Retinal pigment epithelial cell (primary cell): ENCODE measurements at regions not wholly inside any gene's neighbourhood (a gene's known extent, or its start where the extent isn't known, plus 50 kb on each side); places are given as distances from the start of the nearest gene placed in this dataset.

ENCODE experiments used
- DNase-seq: peaks from one replicate; pipeline ENCODE4 v3.0.0-alpha.2; 2010; ENCODE audit warnings: low read depth
- H3K4me3 ChIP-seq: 2 replicates; pipeline ENCODE4 v1.5.1; 2011; ENCODE audit warnings: mild to moderate bottlenecking, low read length, control low read depth, moderate library complexity
- CTCF ChIP-seq: conservative IDR thresholded peaks from 2 replicates; pipeline ENCODE4 v1.5.1; 2011; ENCODE audit warnings: low read depth, low read length, control low read depth, inconsistent platforms

- no peak for TF ChIP-seq CTCF
Observed at GRCh38 chr6:14578994-14579393, 461.4 kb downstream of the CD83 start.

DNA sequence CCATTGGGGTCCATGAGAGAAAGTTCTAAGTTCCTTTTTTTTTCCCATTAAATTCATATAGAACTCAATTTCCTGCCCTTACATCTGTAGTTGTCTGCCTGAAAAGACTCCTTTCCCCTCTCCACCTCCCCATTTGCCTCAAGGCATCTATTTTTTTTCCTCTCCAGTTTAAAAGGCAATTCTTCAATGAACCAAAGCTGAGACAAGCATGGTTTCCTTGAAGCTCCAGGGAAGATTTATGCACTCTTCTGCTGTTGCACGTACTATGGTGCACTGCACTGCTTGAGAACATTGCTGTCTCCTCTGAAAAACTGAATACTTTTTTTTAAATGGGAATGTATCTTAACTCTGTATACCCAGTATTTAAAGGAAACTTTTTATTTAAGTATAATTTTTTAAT lies 465.2 kb downstream of the CD83 start:
- DNase-seq: no peak
- no peak overlapping the region for H3K4me3 ChIP-seq
- no peak for TF ChIP-seq CTCF

More at GRCh38 chr6:14578994-14579393, 461.4 kb downstream of the CD83 start:
- H3K4me3 ChIP-seq: no peak overlapping the region
- no peak for DNase-seq

GRCh38 chr6:14583826-14584225 lies 466.3 kb downstream of the CD83 start:
- no peak for DNase-seq
- no peak overlapping the region for H3K4me3 ChIP-seq
- TF ChIP-seq CTCF: no peak

DNA sequence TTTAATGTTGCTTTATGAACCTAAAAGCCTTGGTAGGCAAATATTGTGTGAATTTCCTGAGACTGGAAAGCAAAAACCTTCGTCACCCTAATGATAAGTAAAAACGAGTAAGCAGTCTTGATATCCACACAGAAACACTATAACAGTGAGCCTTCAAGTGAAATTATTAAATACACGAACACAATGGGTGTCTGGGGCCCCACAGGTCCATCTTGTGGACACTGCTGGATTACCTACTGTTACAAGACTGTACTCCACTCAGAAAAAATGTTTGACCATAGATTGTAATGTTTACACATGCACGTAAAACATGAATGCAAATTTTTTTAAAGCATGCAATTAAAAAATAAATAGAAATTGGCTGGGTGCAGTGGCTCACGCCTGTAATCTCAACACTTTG lies 466.9 kb downstream of the CD83 start:
- DNase-seq: no peak
- H3K4me3 ChIP-seq: no peak overlapping the region
- no peak for TF ChIP-seq CTCF

GRCh38 chr6:14585689-14586088 lies 468.1 kb downstream of the CD83 start:
- no peak for TF ChIP-seq CTCF
- DNase-seq: no peak

GRCh38 chr6:14589175-14589574 lies 471.6 kb downstream of the CD83 start:
- no peak for DNase-seq
- no peak overlapping the region for H3K4me3 ChIP-seq
- no peak for TF ChIP-seq CTCF

More at GRCh38 chr6:14585689-14586088, 468.1 kb downstream of the CD83 start:
- no peak overlapping the region for H3K4me3 ChIP-seq

- TF ChIP-seq CTCF: no peak
- no peak overlapping the region for H3K4me3 ChIP-seq
- DNase-seq: no peak
Observed at GRCh38 chr6:14590586-14590985, 473.0 kb downstream of the CD83 start.
